ENCODE measurements at regions not wholly inside any gene's neighbourhood (a gene's known extent, or its start where the extent isn't known, plus 50 kb on each side); places are given as distances from the start of the nearest gene placed in this dataset.

DNA sequence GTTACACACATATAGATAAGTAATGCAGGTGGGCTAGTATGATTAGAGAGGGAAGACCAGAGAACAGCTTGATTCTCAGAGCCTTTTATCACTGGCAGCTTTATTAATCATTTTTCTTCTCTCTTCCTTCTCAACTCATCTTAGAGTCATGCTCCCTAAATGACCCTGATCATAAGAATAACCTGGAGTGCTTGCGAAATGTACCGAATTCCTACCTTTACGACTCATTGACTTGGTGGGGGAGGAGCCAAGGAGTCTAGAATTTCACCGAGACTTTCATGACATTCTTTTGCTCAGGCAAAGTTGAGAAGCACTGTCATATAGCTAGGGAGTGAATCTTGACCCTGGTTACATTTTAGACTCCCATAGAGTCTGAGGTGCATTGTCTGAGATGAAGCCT lies 298.9 kb upstream of the PUDP start:
- no peak for TF ChIP-seq CTCF (IDR thresholded peaks at IDR 0.05; ENCODE audit: extremely low read depth, insufficient read depth, missing control alignments)
- in situ Hi-C loops (cut with MboI; ENCODE audit: low pct_unique_long_range_greater_than_20kb, low sequenced_read_pairs, unreplicated experiment) = no loop called here
- no peak for DNase-seq (ENCODE audit: low spot score)

- DNase-seq (ENCODE audit: low spot score) = no peak
- in situ Hi-C loops (cut with MboI; ENCODE audit: low pct_unique_long_range_greater_than_20kb, low sequenced_read_pairs, unreplicated experiment) = no loop called here
- TF ChIP-seq CTCF (IDR thresholded peaks at IDR 0.05; ENCODE audit: extremely low read depth, insufficient read depth, missing control alignments) = no peak
These were observed 297.0 kb upstream of the PUDP start for GRCh38 chrX:7444967-7445366.

DNA sequence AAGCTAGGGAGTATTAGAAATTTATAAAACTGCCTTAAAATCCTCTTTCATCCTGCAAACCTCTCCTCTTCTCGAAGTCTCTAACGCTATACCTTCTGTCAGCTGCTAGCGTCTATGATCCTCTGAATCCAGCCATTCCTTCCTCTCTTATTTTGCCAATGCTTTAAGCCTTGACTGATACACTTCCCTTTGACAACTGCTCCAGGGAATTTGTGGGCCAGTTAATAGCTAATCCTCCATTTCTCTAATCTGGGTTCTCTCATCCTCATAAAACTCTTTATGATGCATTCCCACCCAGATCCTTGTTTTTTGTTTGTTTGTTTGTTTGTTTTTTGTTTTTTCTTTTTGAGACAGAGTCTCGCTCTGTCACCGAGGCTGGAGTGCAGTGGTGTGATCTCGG lies 293.6 kb upstream of the PUDP start:
- no peak for TF ChIP-seq CTCF (IDR thresholded peaks at IDR 0.05; ENCODE audit: extremely low read depth, insufficient read depth, missing control alignments)
- no peak for DNase-seq (ENCODE audit: low spot score)
- in situ Hi-C loops (cut with MboI; ENCODE audit: low pct_unique_long_range_greater_than_20kb, low sequenced_read_pairs, unreplicated experiment) = no loop called here

DNA sequence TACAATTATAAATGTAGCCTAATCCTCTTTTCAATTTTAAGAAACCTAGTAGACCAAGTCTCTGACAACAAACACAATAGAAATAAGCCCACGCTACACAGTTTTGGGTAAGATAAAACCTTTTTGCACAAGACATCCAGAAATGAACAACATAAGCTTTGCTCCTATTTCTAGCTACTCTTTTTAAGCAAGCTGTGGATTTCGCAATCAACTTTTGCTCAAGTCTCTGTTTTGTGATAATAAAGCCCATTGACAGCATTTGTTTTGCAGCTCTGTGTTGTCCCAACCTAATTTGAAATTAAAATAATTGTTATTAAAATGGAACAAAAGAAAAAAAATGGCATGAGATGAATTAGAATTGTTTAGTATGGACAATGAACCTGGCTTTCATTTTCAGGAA lies 287.9 kb upstream of the PUDP start:
- TF ChIP-seq CTCF (IDR thresholded peaks at IDR 0.05; ENCODE audit: extremely low read depth, insufficient read depth, missing control alignments) = no peak

GRCh38 chrX:7432901-7433300 lies 284.9 kb upstream of the PUDP start:
- DNase-seq (ENCODE audit: low spot score) = no peak
- in situ Hi-C loops (cut with MboI; ENCODE audit: low pct_unique_long_range_greater_than_20kb, low sequenced_read_pairs, unreplicated experiment) = no loop called here
- TF ChIP-seq CTCF (IDR thresholded peaks at IDR 0.05; ENCODE audit: extremely low read depth, insufficient read depth, missing control alignments) = no peak

More for the DNA sequence above, 287.9 kb upstream of the PUDP start:
- no peak for DNase-seq (ENCODE audit: low spot score)
- in situ Hi-C loops (cut with MboI; ENCODE audit: low pct_unique_long_range_greater_than_20kb, low sequenced_read_pairs, unreplicated experiment) = no loop called here

DNA sequence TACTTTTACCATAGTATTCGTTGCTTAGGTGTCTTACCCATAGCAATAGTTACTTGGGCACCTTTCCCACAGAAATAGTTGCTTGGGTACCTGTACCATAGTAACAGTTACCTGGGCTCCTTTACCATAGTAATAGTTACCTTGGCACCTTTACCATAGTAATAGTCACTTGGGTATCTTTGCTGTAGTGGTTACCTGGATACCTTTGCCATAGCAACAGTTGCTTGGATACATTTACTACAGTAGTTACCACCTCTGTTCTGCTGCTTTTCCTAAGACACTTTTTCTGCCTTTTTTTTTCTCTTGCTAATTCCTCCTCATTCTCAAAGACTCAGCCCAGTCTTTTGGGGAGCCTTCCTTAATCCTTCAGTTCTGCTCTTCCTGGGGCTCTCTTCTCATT lies 272.8 kb upstream of the PUDP start:
- no peak for DNase-seq (ENCODE audit: low spot score)
- in situ Hi-C loops (cut with MboI; ENCODE audit: low pct_unique_long_range_greater_than_20kb, low sequenced_read_pairs, unreplicated experiment) = no loop called here
- TF ChIP-seq CTCF (IDR thresholded peaks at IDR 0.05; ENCODE audit: extremely low read depth, insufficient read depth, missing control alignments) = no peak

DNA sequence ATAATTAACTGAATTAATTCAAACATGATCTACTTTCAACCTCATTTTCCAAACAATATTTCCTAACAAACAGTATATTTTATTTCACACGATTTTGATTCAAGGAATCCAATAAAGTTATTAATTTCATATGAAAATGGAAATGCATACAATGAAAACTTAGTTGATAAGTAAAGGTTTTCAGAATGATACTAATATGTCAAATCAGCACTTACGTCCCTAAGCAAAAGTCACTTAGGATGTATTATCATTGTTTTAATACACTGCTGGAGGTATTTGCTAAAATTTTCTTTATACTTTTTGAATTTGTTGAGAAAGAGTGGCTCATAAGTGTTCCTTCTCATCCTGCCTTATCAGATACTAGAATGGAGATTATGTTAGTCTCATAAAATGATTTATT lies 266.8 kb upstream of the PUDP start:
- in situ Hi-C loops (cut with MboI; ENCODE audit: low pct_unique_long_range_greater_than_20kb, low sequenced_read_pairs, unreplicated experiment) = no loop called here

More for the DNA sequence above, 266.8 kb upstream of the PUDP start:
- no peak for TF ChIP-seq CTCF (IDR thresholded peaks at IDR 0.05; ENCODE audit: extremely low read depth, insufficient read depth, missing control alignments)
- no peak for DNase-seq (ENCODE audit: low spot score)

Data from GM13977 (cell line).